Stimulated activated CD4-positive, alpha-beta T cell treated with anti-CD3 and anti-CD28 coated beads, Interleukin-2, amount 100 ng/mL, for 24 hours (primary cell): ENCODE measurements at regions not wholly inside any gene's neighbourhood (a gene's known extent, or its start where the extent isn't known, plus 50 kb on each side); places are given as distances from the start of the nearest gene placed in this dataset.
"Not testable (repeated sequence)": the region's sequence is repeated elsewhere in the genome, so short reads cannot be mapped to it uniquely, and the experiment has no call there.

Source experiments
- DNase-seq, 2 donors: peaks; one replicate each; pipeline ENCODE4 v3.0.0-alpha.2; 2020

- DNase-seq: not testable (repeated sequence)
Measured at GRCh38 chr12:9543341-9543740, 64.4 kb downstream of the KLRB1 start.

GRCh38 chr12:9542827-9543226 lies 64.9 kb downstream of the KLRB1 start:
- DNase-seq: not testable (repeated sequence)

- DNase-seq: not testable (repeated sequence)
Measured at GRCh38 chr12:9515925-9516324, 91.8 kb downstream of the KLRB1 start.

DNA sequence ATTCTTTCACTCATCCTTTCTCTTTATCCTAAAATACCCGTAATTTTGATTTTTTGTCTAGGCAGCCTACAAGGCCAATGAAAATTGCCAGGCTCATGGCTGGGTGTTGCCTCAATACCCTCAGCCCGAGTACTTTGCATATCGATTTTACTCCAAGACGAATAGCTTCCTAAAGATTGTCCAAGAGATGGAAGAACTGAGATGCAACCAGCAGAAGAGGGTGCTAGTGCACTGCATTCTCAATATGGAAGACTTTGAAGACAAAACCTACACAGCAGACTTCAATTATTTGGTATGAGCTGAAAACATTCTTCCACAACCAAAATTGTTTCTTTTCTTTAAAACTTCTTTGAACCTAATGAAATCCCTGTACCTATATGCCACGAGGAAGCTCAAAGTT lies 95.0 kb downstream of the KLRB1 start:
- not testable (repeated sequence) for DNase-seq

GRCh38 chr12:9510392-9511011 lies 97.2 kb downstream of the KLRB1 start:
- not testable (repeated sequence) for DNase-seq

GRCh38 chr12:9509464-9510161 lies 98.1 kb downstream of the KLRB1 start:
- DNase-seq: no peak

DNA sequence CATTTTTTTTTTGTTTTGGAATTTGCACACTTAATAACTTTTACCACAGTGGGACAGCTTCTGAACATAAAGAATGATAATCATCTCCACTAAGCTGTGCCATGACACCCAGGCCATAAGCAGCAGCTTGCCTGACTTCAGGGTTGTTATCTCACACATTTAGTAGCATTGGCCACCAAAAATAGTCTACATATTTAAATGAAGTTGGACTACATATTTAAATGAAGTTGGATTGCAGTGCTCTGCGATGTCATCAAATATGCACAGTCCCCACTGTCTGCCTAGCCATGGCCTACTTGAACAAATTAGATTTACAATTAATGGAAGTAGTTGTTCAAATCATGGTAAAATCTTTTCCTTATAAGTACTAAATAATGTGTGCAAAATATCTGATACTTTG lies 101.0 kb downstream of the KLRB1 start:
- no peak for DNase-seq

GRCh38 chr12:9503384-9503783 lies 104.3 kb downstream of the KLRB1 start:
- DNase-seq: not testable (repeated sequence)

GRCh38 chr12:9502845-9503244 lies 104.9 kb downstream of the KLRB1 start:
- not testable (repeated sequence) for DNase-seq

DNA sequence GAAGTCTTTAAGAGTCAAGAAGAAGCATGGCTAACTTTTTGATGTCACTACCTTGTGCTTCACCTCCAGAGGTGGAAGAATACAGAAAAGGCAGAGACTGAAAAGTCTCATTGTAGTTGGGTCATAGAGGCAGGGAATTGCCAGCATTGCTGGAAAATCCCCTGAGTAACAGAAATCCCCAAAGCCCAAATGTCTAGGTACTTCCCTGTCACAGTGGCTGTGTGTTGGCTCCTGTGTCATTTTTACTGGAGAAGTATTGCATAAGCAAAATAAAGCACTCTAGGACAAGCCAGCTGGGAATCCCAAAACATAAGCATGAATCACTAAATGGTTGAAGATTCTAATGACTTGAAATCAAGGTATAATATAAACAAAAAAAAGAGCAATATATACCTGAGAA lies 114.4 kb downstream of the KLRB1 start:
- DNase-seq: not testable (repeated sequence)

- not testable (repeated sequence) for DNase-seq
Measured at GRCh38 chr12:9481289-9481688, 126.4 kb downstream of the KLRB1 start.

DNA sequence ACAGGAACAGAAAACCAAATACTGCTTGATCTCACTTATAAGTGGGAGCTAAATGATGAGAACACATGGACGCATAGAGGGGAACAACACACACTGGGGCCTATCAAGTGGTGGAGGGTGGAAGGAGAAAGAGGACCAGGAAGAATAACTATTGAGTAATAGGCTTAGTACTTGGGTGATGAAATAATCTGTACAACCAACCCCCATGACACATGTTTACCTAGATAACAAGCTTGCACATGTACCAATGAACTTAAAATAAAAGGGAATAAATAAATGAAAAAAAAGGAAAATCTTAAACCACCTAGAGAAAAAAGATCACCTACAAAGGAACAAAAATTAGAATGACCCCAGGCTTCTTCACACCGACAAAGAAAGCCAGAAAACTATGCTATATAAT lies 133.5 kb downstream of the KLRB1 start:
- DNase-seq: not testable (repeated sequence)

DNA sequence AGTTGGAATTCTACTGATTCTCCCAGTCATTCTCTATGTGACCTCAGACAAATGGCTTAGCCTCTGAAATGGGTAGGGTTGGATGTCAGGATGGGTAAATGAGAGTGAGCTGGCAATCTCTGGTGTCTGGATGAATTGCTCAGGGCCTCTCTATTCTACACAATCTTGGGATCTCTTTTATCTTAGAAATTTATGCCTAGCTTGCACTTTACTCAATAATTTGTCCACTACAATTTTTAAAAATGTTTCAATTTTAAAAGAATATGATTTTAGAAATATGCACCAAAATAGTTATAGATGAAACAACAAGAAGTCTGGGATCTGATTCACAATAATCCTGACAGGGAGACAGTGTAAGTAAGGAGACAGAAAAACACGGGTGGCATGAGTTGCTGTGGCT lies 134.1 kb downstream of the KLRB1 start:
- not testable (repeated sequence) for DNase-seq

GRCh38 chr12:9471501-9471900 lies 136.2 kb downstream of the KLRB1 start:
- not testable (repeated sequence) for DNase-seq

DNA sequence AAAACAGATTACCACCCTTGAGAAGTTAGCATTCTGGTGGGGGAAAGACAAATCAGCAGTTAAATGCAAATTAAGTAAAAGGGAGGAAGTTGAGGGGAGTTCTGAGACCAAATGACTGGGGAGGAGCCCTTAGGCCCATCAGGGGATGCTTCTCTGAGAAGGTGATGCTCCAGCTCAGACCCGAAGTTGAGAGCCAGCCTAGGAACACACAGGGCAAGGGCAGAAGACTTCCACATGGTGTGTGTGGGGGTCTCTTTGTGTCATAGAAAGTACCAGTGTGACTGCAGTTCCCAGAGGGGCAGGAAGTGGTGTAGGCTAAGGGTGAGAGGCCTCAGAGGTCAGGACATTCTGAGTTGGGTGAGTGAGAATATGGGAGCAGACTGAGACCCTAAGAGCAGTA lies 137.3 kb downstream of the KLRB1 start:
- not testable (repeated sequence) for DNase-seq

- not testable (repeated sequence) for DNase-seq
Measured at GRCh38 chr12:9469956-9470355, 137.8 kb downstream of the KLRB1 start.

- DNase-seq: not testable (repeated sequence)
Measured at GRCh38 chr12:9469463-9469862, 138.3 kb downstream of the KLRB1 start.

DNA sequence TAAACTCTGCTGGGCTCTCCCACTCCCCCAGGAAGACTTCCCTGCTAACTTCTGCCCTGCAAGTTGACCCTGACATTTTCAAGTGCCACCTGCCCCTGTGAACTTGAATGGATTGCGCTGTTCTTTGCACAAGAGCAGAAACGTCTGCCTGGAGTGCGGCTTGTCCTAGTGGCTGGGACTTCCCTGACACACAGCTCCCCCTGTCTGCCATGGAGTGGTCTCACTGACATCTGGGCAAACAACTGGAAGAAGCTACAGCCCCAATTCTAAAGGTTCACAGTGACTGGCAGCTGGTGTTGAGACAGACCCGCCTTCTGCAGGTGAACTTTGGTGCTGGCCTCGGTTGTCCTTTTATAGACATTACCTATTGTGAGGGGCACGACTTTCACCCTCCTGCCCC lies 138.7 kb downstream of the KLRB1 start:
- DNase-seq: peak in 1 of 2 donors; percentile 41

DNA sequence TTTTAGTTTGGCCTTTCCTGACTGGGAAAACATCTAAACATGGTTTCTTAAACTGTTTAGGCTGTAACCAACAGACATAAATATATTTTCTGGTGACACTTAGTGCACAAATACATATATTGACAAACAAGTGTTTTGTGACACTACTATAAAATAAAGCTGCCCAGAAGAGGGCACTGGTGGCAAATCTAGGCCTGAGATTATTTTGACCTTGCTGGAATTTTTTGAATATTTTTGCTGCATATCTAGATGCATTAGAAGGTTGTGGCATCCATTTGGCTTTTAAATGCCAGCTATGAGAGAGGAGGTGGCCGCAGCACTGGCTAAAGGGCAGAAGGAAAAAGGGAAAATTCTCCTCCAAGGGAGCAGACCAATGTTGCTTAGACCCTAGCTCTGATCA lies 139.6 kb downstream of the KLRB1 start:
- not testable (repeated sequence) for DNase-seq

DNA sequence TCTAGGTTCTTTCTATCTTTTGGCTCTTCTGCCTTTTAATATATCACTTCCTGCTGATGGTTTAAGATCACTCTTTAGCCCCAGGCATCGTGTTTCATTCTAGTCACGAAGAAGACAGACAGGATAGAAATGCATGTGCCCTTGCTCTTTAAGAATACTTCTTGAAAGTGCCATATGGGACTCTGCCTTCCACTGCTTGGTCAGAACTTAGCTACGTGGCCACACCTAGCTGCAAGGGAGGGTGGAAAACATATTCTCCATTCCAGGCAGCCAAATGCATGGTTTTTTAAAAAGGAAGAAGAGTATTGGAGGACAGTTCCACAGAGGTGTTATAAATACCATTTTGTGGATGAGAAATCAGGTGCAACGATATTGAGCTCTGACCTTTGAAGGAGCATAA lies 143.3 kb downstream of the KLRB1 start:
- no peak for DNase-seq

- DNase-seq: not testable (repeated sequence)
Measured at GRCh38 chr12:9455516-9455915, 152.2 kb downstream of the KLRB1 start.

DNA sequence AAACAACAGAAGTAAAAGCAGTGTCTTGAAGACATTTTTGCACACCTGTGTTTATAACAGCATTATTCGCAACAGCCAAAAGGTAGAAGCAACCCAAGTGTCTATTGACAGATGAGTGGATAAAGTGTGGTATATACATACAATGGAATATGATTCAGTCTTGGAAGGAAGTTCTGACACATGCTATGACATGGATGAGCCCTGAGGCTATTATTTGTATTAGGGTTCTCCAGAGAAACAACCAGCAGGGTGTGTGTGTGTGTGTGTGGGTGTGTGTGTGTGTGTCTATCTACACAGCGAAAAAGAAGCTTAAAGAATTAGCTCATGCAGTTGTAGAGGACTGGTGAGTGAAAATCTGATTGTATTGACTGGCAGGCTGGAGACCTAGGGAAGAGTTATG lies 153.7 kb downstream of the KLRB1 start:
- DNase-seq: not testable (repeated sequence)

GRCh38 chr12:9450127-9450567 lies 157.6 kb downstream of the KLRB1 start:
- not testable (repeated sequence) for DNase-seq

DNA sequence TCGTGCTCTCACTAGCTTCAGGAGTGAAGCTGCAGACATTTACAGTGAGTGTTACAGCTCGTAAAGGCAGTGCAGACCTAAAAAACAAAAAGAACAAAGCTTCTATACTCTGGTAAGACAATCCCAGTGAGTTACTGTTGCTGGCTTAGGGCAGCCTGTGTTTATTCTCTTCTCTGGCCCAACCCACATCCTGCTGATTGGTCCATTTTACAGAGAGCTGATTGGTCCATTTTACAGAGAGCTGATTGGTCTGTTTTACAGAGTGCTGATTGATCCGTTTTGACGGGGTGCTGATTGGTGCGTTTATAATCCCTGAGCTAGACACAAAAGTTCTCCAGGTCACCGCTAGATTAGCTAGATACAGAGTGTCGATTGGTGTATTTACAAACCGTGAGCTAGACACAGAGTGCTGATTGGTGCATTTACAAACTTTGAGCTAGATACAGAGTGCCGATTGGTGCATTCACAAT lies 158.0 kb downstream of the KLRB1 start:
- not testable (repeated sequence) for DNase-seq
